HG03060 (cell line): ENCODE measurements at regions not wholly inside any gene's neighbourhood (a gene's known extent, or its start where the extent isn't known, plus 50 kb on each side); places are given as distances from the start of the nearest gene placed in this dataset.

Experiments used
- ATAC-seq: cut with Tn5 transposase; IDR thresholded peaks from one replicate; pipeline ENCODE4 v1.9.1; 2021; ENCODE audit warnings: low read depth, moderate number of reproducible peaks; ENCODE audit not compliant: unreplicated experiment

DNA sequence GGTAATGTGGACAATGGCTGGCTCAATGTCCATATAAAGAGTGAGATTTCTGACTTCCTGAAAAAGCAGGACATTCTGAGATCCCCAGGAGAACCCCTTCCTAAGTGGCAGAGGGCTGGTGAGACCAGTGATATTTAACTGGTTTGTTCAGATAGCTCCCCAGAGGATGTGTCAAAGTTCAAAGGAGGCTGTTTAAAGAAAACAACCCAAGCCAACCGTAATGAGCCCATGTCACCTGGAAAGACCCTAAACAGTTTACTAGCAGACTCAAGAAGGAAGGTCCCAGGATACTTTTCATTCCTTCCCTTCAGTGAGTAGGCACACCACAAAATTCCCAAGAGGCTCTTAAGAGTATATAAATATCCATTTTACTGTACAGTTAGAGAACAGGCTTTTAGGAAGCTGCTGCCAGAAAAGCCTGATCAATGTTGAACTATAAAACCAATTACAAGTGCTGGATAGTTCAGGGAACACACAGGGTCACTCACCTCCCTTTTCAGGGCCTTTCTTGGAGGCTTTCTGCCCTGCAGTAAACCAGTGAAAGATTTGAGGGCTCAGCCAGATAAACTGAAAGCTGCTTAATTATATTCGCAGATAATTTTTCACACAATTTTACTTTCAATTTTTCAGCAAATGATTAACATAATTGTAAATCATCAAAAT is 293.5 kb downstream of the ASXL3 start:
- no peak for ATAC-seq

DNA sequence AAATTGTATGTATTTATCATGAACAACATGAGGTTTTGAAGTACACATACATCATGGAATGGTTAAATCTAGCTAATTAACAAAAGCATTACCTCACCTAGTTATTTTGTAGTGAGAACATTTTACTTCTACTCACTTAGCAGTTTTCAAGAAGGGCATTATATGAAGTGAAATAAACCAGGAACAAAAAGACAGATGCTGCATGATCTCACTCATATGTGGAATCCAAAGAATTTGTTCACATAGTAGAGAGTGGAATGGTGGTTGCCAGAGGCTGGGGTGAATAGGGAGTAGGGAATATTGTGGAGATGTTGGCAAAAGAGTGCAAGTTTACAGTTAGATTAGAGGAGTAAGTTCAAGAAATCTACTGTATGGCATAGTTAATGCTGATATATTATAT is 292.0 kb downstream of the ASXL3 start:
- ATAC-seq, result no peak

DNA sequence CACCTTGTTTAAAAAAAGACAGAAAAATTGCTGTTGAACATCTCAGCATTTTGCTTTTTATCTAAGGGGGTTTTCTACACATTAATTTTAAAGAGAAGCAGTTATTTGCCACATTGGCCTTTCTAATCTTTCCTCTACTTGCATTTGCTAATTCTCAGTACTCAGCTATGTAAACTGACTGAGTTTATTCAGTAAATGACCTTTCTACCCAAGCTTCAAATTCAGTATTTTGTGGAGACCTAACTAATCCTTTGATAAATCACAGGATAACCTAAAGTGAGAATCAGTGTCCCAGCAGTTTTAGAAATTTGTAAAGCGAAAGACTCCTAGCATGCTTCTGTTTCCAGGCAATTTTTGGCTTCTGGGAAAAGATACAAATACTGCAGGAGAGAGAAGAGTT is 288.4 kb downstream of the ASXL3 start:
- ATAC-seq, result no peak

DNA sequence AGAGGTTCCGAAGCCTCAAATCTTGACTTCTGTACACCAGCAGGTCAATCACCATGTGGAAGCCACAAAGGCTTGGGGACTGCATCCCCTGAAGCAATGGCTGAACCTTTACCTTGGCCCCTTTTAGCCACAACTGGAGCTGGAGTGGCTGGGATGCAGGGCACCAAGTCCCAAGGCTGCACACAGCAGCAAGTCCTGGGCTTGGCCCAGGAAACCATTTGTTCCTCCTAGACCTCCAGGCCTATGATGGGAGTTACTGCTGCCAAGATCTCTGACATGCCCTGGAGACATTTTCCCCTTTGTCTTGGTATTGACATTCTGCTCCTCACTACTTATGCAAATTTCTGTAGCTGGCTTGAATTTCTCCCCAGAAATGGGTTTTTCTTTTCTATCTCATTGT is 285.9 kb downstream of the ASXL3 start:
- ATAC-seq, result no peak

DNA sequence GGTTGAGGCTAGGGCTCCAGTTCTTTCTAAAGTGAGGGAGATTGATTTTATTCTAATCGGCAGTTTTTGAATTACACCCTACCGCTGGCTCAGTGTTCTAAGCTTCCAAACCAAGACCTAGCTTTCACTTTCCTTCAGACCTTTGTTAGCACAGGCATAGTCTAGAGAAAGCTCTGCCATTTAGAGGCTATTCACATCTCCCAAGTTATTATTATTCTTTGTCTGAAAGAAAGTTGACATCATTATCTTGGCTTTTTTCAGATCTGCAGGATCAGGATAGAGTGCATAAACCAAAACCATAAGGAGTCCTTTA is 276.8 kb downstream of the ASXL3 start:
- ATAC-seq, result no peak

DNA sequence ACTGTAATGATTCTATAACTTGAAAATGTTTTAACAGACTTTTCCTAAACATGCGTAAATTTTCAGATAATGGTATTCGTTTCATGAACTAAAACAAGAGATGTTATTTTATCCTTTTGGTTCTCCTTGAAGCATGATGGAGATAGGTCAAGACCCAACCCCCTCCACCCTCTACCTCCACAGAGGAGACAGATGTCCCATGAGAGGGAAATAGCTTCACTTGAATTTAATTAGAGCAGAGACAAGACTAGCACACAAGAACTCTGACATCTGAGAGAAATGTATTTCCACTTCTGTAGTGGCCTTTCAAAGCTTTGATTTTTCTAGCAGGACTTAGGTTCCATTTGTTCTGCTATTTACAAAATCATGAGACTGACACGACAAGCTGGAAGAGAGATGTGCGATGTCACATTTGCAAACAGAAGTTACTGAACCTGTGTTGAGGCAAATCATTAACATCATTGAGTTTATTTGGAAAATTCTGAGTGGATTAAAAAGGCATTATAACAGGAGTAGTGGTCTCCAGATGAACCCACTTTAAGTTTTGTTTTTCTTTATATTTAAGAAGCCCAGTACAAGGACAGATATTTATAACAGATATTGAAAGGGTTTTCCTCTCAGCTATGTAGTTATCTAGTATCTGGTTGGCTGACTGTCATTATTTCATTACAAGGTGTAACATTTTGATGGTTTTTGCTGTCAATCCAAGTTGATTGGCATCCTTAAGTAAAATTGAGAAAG is 276.2 kb downstream of the ASXL3 start:
- no peak for ATAC-seq

DNA sequence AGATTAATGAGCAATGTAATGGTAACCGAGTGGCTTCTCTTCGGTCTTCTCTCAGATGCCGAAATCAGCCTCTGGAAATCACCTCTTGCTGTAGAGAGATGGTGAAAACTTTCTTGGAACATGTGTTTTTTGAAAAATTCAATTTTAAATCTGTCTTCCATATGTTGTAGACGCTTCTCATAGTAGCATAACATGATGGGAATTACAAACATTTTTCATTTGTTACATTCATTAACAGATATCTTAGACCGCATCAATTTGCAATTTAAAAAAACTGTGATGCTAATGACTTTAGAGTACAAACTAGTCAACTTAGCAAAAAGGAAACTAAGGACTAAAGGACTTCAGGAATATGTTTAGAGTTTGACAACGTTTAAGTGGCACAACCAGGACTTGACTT is 275.2 kb downstream of the ASXL3 start:
- no peak for ATAC-seq

DNA sequence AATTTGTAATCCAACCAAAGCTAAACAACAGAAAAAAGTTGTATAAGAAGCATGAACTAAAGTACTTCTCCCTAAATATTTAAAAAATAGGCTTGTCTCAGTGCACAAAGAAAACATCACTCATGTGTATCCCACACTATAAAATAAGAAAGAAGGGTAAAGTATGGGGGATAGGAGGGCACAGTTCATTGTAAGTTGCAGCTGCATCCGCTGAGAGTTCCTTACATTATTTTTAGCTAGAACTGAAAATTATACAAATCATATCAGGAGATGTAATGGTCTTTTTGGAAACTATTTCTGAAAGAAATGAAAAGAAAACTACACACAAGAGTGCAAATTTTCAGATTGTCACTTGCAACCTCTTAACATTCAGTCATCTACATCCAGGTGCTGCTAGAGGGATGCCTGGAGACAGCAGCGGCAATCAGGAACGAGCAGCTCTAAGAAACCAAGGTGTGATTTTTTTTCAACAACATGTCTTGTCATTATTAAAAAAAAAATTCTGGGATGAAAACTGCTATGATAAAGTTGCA is 273.6 kb downstream of the ASXL3 start:
- no peak for ATAC-seq

DNA sequence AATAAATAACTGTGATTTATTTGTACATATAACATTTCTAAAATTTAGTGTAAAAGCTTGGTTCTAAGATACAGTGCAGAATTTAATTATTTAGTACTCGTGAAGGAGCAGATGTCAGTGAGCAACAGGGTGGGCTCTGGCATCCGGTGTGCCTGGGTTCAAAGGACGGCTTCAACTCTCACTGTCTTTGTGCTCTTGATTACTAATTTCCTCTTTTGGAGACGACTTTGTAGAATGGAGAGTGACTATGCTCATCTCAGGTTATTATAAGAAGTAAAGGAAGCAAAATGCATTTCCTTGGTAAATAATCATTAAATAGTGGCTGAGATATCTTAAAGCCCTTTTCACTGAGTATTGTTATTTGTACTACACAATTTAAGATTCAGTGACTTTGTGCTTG is 271.7 kb downstream of the ASXL3 start:
- no peak for ATAC-seq

DNA sequence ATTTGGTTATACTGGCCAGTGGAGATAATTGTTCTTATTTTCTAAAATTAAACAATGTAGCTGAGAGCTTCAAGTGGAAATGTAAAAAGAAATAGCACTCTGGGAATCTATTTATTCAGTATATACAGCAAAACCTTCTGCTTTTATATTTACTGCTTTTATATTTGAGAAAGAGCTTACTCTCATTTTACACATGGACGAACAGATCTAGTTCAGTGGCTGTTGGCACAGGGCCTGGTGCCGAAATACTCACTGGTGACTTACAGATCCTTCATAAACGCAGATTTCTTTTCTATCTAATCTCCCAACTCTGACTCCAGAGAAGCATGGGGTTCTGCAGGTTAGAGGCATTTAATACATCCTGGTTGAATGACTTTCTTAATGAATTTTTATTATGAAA is 266.2 kb downstream of the ASXL3 start:
- ATAC-seq, result no peak

DNA sequence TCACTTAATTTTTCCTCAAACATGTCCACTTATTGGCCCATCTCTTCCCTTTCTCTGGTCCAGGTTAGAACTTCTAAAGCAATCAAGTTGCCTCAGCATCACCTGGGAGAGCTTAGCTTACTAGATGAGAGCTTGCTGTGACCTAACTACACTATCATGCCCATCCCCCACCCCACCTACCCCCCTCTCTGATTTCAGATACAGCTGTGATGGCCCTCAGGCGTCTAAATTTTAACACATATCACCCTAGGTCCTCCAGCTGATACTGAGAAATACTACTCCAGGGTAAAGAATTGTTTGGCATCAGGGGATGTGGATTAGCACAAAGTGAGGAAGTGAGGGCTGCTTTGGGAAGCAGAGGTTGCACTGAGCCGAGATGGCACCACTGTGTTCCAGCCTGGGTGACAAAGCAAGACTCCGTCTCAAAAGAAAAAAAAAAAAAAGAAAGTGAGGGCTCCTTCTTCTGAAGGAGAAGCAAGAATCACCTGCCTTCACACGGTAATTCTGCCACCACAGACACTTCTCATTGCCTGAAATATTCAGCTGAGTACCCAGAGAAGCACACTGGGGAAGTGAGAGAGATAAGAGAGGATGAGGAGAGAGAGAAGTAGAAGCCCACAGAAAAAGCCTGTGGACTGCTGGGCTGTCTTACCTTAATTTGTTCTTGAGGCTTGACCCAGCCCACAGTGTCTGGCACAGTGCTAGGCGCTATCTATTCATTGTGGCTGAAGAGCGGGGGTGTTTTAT is 263.4 kb downstream of the ASXL3 start:
- ATAC-seq, result no peak

DNA sequence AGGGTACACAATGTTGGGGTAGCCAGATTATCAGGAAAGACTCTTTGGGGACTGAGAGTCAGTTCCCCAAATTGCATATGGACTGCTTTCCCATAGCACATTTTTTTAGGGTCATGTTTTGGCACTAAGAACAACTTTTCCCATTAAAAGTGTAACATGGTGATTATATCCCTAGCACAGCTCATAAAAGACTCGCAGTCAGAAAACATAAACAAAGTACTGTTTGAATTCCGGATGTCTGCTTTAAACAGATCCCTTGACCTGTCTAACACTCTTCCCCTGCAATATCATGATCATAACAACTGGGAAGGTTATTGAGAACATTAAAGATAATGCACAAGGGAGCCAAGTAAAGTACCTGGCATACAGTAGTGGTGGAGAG is 262.2 kb downstream of the ASXL3 start:
- ATAC-seq, result no peak

DNA sequence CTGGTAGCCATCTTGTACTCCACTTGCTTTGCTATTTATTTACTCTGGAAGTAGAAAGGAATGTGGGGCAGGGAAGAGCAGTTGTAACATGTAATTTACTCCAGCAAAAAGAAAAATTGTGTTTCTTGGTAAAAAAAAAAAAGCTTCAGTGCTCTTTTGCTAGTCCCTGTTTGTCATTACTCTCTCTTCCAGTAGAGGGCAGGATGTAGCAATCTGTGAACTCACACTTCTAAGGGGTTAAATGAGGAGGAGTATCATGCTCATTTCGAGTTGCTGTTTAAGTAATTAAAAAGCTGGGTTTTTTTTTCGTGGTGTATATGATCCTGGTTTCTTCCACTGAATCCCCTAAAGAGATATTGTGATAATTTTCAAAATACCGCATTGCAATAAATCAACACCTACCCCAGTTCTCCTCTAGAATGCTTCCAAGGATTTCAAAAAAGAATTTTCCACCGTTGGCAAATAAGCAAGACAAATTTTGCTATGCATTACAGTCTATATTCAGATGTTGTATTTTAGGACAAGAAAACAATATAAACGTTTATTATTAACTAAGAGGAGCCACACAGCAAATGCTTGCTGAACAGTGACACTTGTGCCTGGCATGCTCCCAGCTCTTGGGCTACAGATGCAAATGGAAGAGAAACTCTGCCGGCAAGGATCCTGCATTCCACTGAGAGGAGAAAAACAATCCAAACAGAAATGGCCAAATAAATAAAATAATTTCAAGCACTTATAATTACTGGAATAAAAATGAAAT is 261.6 kb downstream of the ASXL3 start:
- no peak for ATAC-seq

DNA sequence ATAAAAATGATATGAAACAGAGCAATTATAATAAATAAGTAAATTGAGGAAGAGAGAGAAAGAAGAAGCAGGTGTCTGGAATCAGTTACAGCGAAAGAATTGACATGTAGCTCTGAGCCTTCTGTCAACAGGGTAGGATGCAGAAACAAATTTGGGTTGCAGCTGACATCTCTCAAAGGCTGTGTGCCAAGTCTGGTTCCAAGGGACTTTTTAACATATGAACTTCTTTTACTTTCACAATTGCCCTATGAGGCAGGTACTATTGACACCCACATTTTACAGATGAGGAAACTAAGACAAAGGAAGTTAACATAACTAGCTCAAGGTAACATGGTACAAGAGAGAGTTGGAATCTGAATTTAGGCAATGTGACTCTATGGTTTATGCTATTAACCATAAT is 260.0 kb downstream of the ASXL3 start:
- ATAC-seq, result no peak

DNA sequence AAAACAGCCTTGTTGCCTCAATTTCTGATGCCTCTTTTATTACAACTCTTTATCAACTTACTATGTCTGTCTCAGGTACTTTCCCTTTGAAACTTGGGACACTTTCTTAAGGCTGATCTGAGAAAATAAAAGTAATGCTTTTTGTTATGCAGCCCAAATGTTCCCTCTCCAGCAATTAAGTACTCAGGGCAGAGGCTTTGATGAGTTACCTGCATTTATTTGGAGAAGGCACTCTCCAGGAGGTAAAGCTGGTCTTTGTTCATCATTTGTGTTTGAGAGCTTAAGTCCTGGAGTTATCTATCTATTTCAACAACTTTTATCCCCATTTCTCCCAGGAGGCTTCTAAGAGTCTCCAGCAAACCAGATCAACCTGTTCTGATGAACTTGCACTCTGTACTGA is 259.2 kb downstream of the ASXL3 start:
- ATAC-seq, result no peak

DNA sequence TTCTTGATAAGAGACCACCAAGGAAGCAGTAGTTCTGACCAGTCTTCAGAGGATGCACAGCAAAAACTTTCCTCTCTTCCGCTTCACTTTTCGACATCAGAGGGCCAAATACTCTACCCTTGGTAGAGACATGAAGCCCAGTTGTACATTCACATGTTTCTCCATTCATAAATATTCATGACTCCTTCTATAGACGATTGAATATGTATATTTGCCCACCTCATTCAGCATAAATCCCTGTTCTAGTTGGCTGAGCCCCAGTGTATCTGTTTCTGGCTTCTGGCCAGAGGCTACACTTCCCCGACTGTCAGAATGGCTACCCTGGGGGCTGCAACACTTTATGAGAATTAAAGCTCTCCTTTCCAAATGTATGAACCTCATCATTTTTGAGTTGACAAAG is 258.5 kb downstream of the ASXL3 start:
- no peak for ATAC-seq

DNA sequence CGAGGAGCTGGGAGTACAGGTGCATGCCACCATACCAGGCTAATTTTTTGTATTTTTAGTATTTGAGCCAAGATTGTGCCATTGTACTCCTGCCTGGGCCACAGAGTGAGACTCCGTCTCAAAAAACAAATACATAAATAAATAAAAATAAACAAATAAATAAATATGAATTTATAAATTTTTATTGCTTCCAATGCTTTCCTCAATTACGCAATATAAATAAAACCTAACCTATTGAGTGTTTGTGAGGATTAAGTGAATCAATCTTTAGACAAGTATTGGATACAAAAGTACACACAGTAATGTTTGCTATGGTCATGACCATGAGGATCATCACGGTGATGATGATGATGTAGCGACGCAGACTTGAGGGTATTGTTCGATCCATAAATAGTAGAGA is 257.4 kb downstream of the ASXL3 start:
- no peak for ATAC-seq

DNA sequence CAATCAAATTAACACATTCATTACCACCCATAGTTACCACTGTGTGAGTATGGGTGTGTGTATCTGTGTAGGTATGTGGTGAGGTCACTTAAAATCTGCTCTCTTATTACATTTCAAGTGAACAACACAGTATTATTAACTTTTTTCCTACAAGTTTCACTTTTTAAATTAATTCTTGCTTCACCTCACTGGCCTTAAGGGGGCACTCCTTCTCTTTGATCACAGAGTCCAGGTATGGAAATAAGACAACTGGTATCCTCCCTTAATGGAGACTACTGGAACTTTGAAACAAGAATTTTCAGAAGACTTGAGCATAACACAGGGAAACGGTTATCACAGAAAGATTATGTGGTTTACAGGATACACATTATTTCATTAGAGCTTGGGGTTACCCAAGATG is 255.8 kb downstream of the ASXL3 start:
- ATAC-seq, result no peak

DNA sequence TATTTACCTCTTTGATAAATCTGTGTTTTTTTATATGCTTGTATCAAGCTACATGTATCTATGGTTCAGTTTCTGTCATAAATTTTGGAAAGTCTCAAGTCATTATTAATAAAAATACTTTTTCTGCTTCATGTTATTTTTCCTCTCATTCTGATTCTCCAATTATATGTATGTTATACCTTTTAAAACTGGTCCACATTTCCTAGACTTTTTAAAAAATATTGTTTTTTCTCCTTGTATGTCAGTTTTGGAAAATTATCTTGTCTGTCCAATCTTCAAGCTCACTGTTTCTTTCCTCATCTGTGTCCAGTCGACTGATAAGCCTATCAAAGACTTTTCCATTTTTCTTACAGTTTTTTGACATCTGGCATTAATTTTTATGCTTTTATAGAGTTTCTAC is 253.4 kb downstream of the ASXL3 start:
- ATAC-seq, result no peak

DNA sequence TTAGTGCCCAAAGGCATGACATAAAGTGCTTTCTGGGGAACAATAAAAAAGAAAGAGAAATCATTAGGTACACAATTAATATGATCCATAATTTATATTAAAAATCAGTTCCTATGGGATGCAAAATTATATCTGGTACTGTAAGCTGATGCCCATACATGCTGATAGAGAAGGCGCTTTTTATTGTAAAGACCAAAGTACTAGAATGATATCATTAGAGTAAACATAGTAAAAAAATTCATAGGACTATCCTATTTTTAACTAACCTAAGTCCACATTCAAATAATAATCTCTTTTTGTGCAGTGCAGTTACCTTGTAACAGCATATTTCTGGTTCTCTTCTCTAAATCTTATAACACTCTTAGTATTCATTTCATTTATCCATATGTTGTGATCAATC is 252.2 kb downstream of the ASXL3 start:
- ATAC-seq, result no peak

DNA sequence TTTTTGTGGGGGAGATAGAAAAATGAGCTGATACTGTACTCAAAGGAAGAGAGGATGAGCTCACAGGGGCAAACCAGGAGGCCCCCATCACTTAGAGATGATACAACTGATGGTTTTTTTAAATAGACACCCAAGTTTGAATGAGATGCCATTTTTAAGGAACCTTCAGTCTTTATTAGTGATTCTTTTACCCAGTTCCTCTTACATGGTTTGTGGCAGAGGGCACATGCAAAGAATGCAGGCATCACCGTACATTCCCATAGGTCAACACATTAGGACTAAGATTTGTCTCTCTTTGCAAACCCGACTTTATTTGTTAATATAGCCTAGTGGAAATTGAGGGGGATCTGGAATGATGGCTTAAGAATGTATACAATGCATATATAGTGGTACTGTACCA is 250.9 kb downstream of the ASXL3 start:
- no peak for ATAC-seq
